ENCODE measurements at regions not wholly inside any gene's neighbourhood (a gene's known extent, or its start where the extent isn't known, plus 50 kb on each side); places are given as distances from the start of the nearest gene placed in this dataset.

- H3K27ac ChIP-seq (ENCODE audit: low read depth in 2 of 2, low read length in 1 of 2), result no peak overlapping the region
- H3K9ac ChIP-seq, result no peak overlapping the region
- H4K20me1 ChIP-seq (ENCODE audit: insufficient read depth), result no peaks in the 10 kb centered on the region
- H3K79me2 ChIP-seq (ENCODE audit: insufficient read depth), result no peaks in the 10 kb centered on the region
- H2AFZ ChIP-seq (ENCODE audit: low read depth), result no peak overlapping the region
- H3K4me1 ChIP-seq (ENCODE audit: control insufficient read depth in 1 of 2, insufficient read depth in 2 of 2, low read depth in 1 of 2, low read length in 1 of 2), result peaks cover 0 to 12% of the 10 kb centered on the region in 2 experiments; a peak in 1 of 4 replicates
- H3K9me3 ChIP-seq, result no peaks in the 10 kb centered on the region
- TF ChIP-seq TEAD4 (IDR thresholded peaks at IDR 0.05; ENCODE audit: borderline replicate concordance, insufficient read depth) (no peak), RCOR1 (IDR thresholded peaks at IDR 0.05; ENCODE audit: low read length) (no peak), GATA2 (CRISPR knock-in tag; IDR thresholded peaks at IDR 0.05) (no peak), RXRA (IDR thresholded peaks at IDR 0.05; ENCODE audit: borderline replicate concordance, low read depth) (no peak), MEF2A (IDR thresholded peaks at IDR 0.05; ENCODE audit: borderline replicate concordance, low read depth) (no peak), GABPA (IDR thresholded peaks at IDR 0.05; ENCODE audit: low read depth) (no peak), POLR2AphosphoS5 (IDR thresholded peaks at IDR 0.05; ENCODE audit: low read depth, low read length) (no peak), YY1 (IDR thresholded peaks at IDR 0.05; ENCODE audit: low read depth) (no peak), NFIC (IDR thresholded peaks at IDR 0.05; ENCODE audit: borderline replicate concordance) (no peak), ELF1 (IDR thresholded peaks at IDR 0.05) (no peak), RAD21 (IDR thresholded peaks at IDR 0.05; ENCODE audit: low read length) (no peak), FOXJ3 (CRISPR knock-in tag; IDR thresholded peaks at IDR 0.05) (no peak), TCF12 (IDR thresholded peaks at IDR 0.05) (no peak), EZH2phosphoT487 (IDR thresholded peaks at IDR 0.05; ENCODE audit: borderline replicate concordance, low read depth) (no peak), NRF1 (IDR thresholded peaks at IDR 0.05; ENCODE audit: low read depth, low read length) (no peak), SIN3A (IDR thresholded peaks at IDR 0.05; ENCODE audit: borderline replicate concordance, low read depth, low read length) (no peak)
- TF ChIP-seq, protein P1, sequence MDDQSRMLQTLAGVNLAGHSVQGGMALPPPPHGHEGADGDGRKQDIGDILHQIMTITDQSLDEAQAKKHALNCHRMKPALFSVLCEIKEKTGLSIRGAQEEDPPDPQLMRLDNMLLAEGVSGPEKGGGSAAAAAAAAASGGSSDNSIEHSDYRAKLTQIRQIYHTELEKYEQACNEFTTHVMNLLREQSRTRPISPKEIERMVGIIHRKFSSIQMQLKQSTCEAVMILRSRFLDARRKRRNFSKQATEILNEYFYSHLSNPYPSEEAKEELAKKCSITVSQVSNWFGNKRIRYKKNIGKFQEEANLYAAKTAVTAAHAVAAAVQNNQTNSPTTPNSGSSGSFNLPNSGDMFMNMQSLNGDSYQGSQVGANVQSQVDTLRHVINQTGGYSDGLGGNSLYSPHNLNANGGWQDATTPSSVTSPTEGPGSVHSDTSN (IDR thresholded peaks at IDR 0.05), result no peak
- TF ChIP-seq, protein P2, sequence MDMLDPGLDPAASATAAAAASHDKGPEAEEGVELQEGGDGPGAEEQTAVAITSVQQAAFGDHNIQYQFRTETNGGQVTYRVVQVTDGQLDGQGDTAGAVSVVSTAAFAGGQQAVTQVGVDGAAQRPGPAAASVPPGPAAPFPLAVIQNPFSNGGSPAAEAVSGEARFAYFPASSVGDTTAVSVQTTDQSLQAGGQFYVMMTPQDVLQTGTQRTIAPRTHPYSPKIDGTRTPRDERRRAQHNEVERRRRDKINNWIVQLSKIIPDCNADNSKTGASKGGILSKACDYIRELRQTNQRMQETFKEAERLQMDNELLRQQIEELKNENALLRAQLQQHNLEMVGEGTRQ (IDR thresholded peaks at IDR 0.05; ENCODE audit: borderline replicate concordance, low read depth, low read length), result no peak
- TF ChIP-seq, protein P3, sequence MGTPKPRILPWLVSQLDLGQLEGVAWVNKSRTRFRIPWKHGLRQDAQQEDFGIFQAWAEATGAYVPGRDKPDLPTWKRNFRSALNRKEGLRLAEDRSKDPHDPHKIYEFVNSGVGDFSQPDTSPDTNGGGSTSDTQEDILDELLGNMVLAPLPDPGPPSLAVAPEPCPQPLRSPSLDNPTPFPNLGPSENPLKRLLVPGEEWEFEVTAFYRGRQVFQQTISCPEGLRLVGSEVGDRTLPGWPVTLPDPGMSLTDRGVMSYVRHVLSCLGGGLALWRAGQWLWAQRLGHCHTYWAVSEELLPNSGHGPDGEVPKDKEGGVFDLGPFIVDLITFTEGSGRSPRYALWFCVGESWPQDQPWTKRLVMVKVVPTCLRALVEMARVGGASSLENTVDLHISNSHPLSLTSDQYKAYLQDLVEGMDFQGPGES (IDR thresholded peaks at IDR 0.05; ENCODE audit: low read depth, low read length), result no peak
- TF ChIP-seq, protein P4, sequence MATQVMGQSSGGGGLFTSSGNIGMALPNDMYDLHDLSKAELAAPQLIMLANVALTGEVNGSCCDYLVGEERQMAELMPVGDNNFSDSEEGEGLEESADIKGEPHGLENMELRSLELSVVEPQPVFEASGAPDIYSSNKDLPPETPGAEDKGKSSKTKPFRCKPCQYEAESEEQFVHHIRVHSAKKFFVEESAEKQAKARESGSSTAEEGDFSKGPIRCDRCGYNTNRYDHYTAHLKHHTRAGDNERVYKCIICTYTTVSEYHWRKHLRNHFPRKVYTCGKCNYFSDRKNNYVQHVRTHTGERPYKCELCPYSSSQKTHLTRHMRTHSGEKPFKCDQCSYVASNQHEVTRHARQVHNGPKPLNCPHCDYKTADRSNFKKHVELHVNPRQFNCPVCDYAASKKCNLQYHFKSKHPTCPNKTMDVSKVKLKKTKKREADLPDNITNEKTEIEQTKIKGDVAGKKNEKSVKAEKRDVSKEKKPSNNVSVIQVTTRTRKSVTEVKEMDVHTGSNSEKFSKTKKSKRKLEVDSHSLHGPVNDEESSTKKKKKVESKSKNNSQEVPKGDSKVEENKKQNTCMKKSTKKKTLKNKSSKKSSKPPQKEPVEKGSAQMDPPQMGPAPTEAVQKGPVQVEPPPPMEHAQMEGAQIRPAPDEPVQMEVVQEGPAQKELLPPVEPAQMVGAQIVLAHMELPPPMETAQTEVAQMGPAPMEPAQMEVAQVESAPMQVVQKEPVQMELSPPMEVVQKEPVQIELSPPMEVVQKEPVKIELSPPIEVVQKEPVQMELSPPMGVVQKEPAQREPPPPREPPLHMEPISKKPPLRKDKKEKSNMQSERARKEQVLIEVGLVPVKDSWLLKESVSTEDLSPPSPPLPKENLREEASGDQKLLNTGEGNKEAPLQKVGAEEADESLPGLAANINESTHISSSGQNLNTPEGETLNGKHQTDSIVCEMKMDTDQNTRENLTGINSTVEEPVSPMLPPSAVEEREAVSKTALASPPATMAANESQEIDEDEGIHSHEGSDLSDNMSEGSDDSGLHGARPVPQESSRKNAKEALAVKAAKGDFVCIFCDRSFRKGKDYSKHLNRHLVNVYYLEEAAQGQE (IDR thresholded peaks at IDR 0.05; ENCODE audit: low read depth, low read length), result no peak
- no peak overlapping the region for H3K4me2 ChIP-seq
- no peaks in the 10 kb centered on the region for H3K27me3 ChIP-seq (ENCODE audit: insufficient read depth)
- H3K9me2 ChIP-seq, result no peaks in the 10 kb centered on the region
- CTCF ChIA-PET, result no interaction called here
- POLR2A ChIA-PET, result no interaction called here
- H3F3A ChIP-seq (replicated peaks; ENCODE audit: insufficient read depth), result no peaks in the 10 kb centered on the region
- no peak overlapping the region for H3K4me3 ChIP-seq (ENCODE audit: low read depth in 2 of 2, low read length in 1 of 2)
- peak; percentile 14 for DNase-seq
- no peaks in the 10 kb centered on the region for H3K36me3 ChIP-seq (replicated peaks in 1 of 2; ENCODE audit: control insufficient read depth in 1 of 2, insufficient read depth in 2 of 2, low read length in 1 of 2)
- WGBS (ENCODE audit: low lambda C conversion rate), result 53% methylated on average over 8 of the region's 10 CpGs
These were observed 113.2 kb upstream of the OTOS start for GRCh38 chr2:240253583-240254145.

Measured in SK-N-SH (cell line).